Tongue (tissue), 1 donor: ENCODE measurements at regions not wholly inside any gene's neighbourhood (a gene's known extent, or its start where the extent isn't known, plus 50 kb on each side); places are given as distances from the start of the nearest gene placed in this dataset.

ENCODE experiments used
- DNase-seq: peaks from one replicate; pipeline ENCODE4 v3.0.0-alpha.2; 2015

GRCh38 chr14:42475289-42475688 lies 868.6 kb downstream of the LRFN5 start:
- DNase-seq, result no peak

- DNase-seq, result no peak
These were observed 863.7 kb downstream of the LRFN5 start for GRCh38 chr14:42470427-42470719.

GRCh38 chr14:42469637-42470426 lies 863.2 kb downstream of the LRFN5 start:
- no peak for DNase-seq

- DNase-seq, result no peak
These were observed 854.0 kb downstream of the LRFN5 start for GRCh38 chr14:42460673-42461072.

GRCh38 chr14:42459171-42459685 lies 852.6 kb downstream of the LRFN5 start:
- DNase-seq, result no peak

- DNase-seq, result no peak
These were observed 834.9 kb downstream of the LRFN5 start for GRCh38 chr14:42441615-42442014.

- DNase-seq, result no peak
These were observed 831.1 kb downstream of the LRFN5 start for GRCh38 chr14:42437809-42438208.

- no peak for DNase-seq
These were observed 822.7 kb downstream of the LRFN5 start for GRCh38 chr14:42429401-42429800.

GRCh38 chr14:42428996-42429395 lies 822.3 kb downstream of the LRFN5 start:
- DNase-seq, result peak; percentile 12

GRCh38 chr14:42424501-42424900 lies 817.8 kb downstream of the LRFN5 start:
- no peak for DNase-seq

GRCh38 chr14:42421377-42422078 lies 814.9 kb downstream of the LRFN5 start:
- DNase-seq, result no peak

GRCh38 chr14:42420071-42420470 lies 813.4 kb downstream of the LRFN5 start:
- DNase-seq, result no peak

GRCh38 chr14:42407153-42407552 lies 800.5 kb downstream of the LRFN5 start:
- DNase-seq, result no peak

- no peak for DNase-seq
These were observed 784.6 kb downstream of the LRFN5 start for GRCh38 chr14:42391146-42391834.

GRCh38 chr14:42378880-42379279 lies 772.2 kb downstream of the LRFN5 start:
- no peak for DNase-seq

GRCh38 chr14:42378274-42378673 lies 771.6 kb downstream of the LRFN5 start:
- no peak for DNase-seq

- no peak for DNase-seq
These were observed 767.7 kb downstream of the LRFN5 start for GRCh38 chr14:42374332-42374731.

- DNase-seq, result no peak
These were observed 763.4 kb downstream of the LRFN5 start for GRCh38 chr14:42370056-42370455.

- no peak for DNase-seq
These were observed 761.6 kb downstream of the LRFN5 start for GRCh38 chr14:42368234-42368633.

GRCh38 chr14:42353315-42353714 lies 746.6 kb downstream of the LRFN5 start:
- no peak for DNase-seq

- DNase-seq, result no peak
These were observed 729.2 kb downstream of the LRFN5 start for GRCh38 chr14:42335918-42336317.

- no peak for DNase-seq
These were observed 728.3 kb downstream of the LRFN5 start for GRCh38 chr14:42334931-42335330.

- no peak for DNase-seq
These were observed 716.8 kb downstream of the LRFN5 start for GRCh38 chr14:42323426-42323825.
